H9 (cell line): ENCODE measurements at regions not wholly inside any gene's neighbourhood (a gene's known extent, or its start where the extent isn't known, plus 50 kb on each side); places are given as distances from the start of the nearest gene placed in this dataset.

Source experiments
- DNase-seq: peaks from one replicate; pipeline ENCODE4 v3.0.0-alpha.2; 2017
- H2AFZ ChIP-seq: one replicate; pipeline ENCODE4 v1.6.1; 2013; ENCODE audit warnings: mild to moderate bottlenecking, low read length, control low read depth, moderate library complexity
- H2AK5ac ChIP-seq: 2 replicates; pipeline ENCODE4 v1.6.1; 2013; ENCODE audit warnings: low read length, control low read depth, mixed read lengths; ENCODE audit not compliant: insufficient read length
- H2BK120ac ChIP-seq: one replicate; pipeline ENCODE4 v1.6.1; 2013; ENCODE audit warnings: low read depth, mild to moderate bottlenecking, low read length, control low read depth, inconsistent platforms; ENCODE audit not compliant: poor library complexity, severe bottlenecking
- H2BK12ac ChIP-seq: 2 replicates; pipeline ENCODE4 v1.6.1; 2013; ENCODE audit warnings: low read length, control low read depth, mixed read lengths, low read depth; ENCODE audit not compliant: insufficient read length
- H2BK15ac ChIP-seq: 2 replicates; pipeline ENCODE4 v1.6.1; 2013; ENCODE audit warnings: low read depth, low read length, control low read depth
- H2BK20ac ChIP-seq: one replicate; pipeline ENCODE4 v1.6.1; 2013; ENCODE audit warnings: low read depth, mild to moderate bottlenecking, low read length, control low read depth, inconsistent platforms; ENCODE audit not compliant: poor library complexity, severe bottlenecking
- H2BK5ac ChIP-seq: 2 replicates; pipeline ENCODE4 v1.6.1; 2013; ENCODE audit warnings: low read length, control low read depth, mixed read lengths; ENCODE audit not compliant: insufficient read length
- H3K14ac ChIP-seq: 2 replicates; pipeline ENCODE4 v1.6.1; 2013; ENCODE audit warnings: low read length, control low read depth; ENCODE audit not compliant: insufficient read depth
- H3K18ac ChIP-seq: 2 replicates; pipeline ENCODE4 v1.6.1; 2013; ENCODE audit warnings: low read depth, mild to moderate bottlenecking, mixed read lengths, low read length, control low read depth; ENCODE audit not compliant: insufficient read length
- H3K23ac ChIP-seq: 2 replicates; pipeline ENCODE4 v1.6.1; 2013; ENCODE audit warnings: low read length, control low read depth, mixed read lengths, low read depth; ENCODE audit not compliant: insufficient read length
- H3K23me2 ChIP-seq: 2 replicates; pipeline ENCODE4 v1.6.1; 2013; ENCODE audit warnings: low read depth, mild to moderate bottlenecking, mixed read lengths, low read length, control low read depth; ENCODE audit not compliant: insufficient read length, poor library complexity, severe bottlenecking
- H3K27ac ChIP-seq: 2 replicates; pipeline ENCODE4 v1.5.1; 2013; ENCODE audit warnings: low read length, control low read depth, mixed read lengths, low read depth; ENCODE audit not compliant: insufficient read length
- H3K27me3 ChIP-seq: 2 replicates; pipeline ENCODE4 v1.6.1; 2013; ENCODE audit warnings: low read length, control low read depth, inconsistent platforms; ENCODE audit not compliant: insufficient read depth
- H3K4ac ChIP-seq: 2 replicates; pipeline ENCODE4 v1.6.1; 2013; ENCODE audit warnings: low read depth, mild to moderate bottlenecking, control low read depth, inconsistent platforms, low read length, moderate library complexity
- H3K4me1 ChIP-seq: 2 replicates; pipeline ENCODE4 v1.6.1; 2013; ENCODE audit warnings: low read length, control low read depth, inconsistent platforms; ENCODE audit not compliant: insufficient read depth
- H3K4me2 ChIP-seq: 2 replicates; pipeline ENCODE4 v1.6.1; 2013; ENCODE audit warnings: low read length, control low read depth, mixed read lengths; ENCODE audit not compliant: insufficient read length, insufficient read depth
- H3K56ac ChIP-seq: 2 replicates; pipeline ENCODE4 v1.6.1; 2013; ENCODE audit warnings: low read depth, mild to moderate bottlenecking, mixed read lengths, low read length, control low read depth; ENCODE audit not compliant: insufficient read length
- H3K79me1 ChIP-seq: 2 replicates; pipeline ENCODE4 v1.6.1; 2013; ENCODE audit warnings: low read depth, mild to moderate bottlenecking, moderate library complexity, low read length, control low read depth, inconsistent platforms; ENCODE audit not compliant: insufficient read depth, poor library complexity, severe bottlenecking
- H3K79me2 ChIP-seq: 2 replicates; pipeline ENCODE4 v1.6.1; 2013; ENCODE audit warnings: low read length, control low read depth, inconsistent platforms; ENCODE audit not compliant: insufficient read depth
- H3K9ac ChIP-seq: 2 replicates; pipeline ENCODE4 v1.6.1; 2013; ENCODE audit warnings: low read length, control low read depth, mixed read lengths; ENCODE audit not compliant: insufficient read length; ENCODE audit errors: extremely low read depth
- H3K9me3 ChIP-seq: one replicate; pipeline ENCODE4 v1.6.1; 2013; ENCODE audit warnings: low read depth, low read length, inconsistent platforms; ENCODE audit not compliant: control insufficient read depth
- H3T11ph ChIP-seq: one replicate; pipeline ENCODE4 v1.6.1; 2013; ENCODE audit warnings: mild to moderate bottlenecking, low read length, control low read depth, inconsistent platforms
- H4K20me1 ChIP-seq: one replicate; pipeline ENCODE4 v1.6.1; 2013; ENCODE audit not compliant: control insufficient read depth, insufficient read length, insufficient read depth
- H4K5ac ChIP-seq: 2 replicates; pipeline ENCODE4 v1.6.1; 2013; ENCODE audit warnings: low read depth, mild to moderate bottlenecking, mixed read lengths, low read length, control low read depth; ENCODE audit not compliant: insufficient read length
- H4K8ac ChIP-seq: replicated peaks from 2 replicates; pipeline ENCODE4 v1.6.1; 2013; ENCODE audit warnings: low read length, control low read depth, mixed read lengths, low read depth; ENCODE audit not compliant: insufficient read length
- H4K91ac ChIP-seq: 2 replicates; pipeline ENCODE4 v1.6.1; 2013; ENCODE audit warnings: low read depth, mild to moderate bottlenecking, moderate library complexity, mixed read lengths, low read length, control low read depth; ENCODE audit not compliant: insufficient read length
- H3K27ac Mint-ChIP-seq, 3 experiments: 2 replicates in 2 of 3; 3 replicates in 1 of 3; pipeline ENCODE4 v1.8.0; 2020 to 2021; ENCODE audit warnings: mixed read lengths in 3 of 3, mild to moderate bottlenecking in 1 of 3, moderate library complexity in 1 of 3
- H3K27me3 Mint-ChIP-seq: 2 replicates; pipeline ENCODE4 v1.8.0; 2021; ENCODE audit warnings: low read depth, mild to moderate bottlenecking, moderate library complexity, mixed read lengths
- H3K36me3 Mint-ChIP-seq, 3 experiments: 2 replicates in 2 of 3; 3 replicates in 1 of 3; pipeline ENCODE4 v1.8.0; 2020 to 2021; ENCODE audit warnings: low read depth in 3 of 3, mixed read lengths in 3 of 3; ENCODE audit not compliant: insufficient read depth in 1 of 3
- H3K4me1 Mint-ChIP-seq, 2 experiments: 2 replicates each; pipeline ENCODE4 v1.8.0; 2020; ENCODE audit warnings: mixed read lengths in 2 of 2
- H3K4me3 Mint-ChIP-seq, 2 experiments: 2 replicates in 1 of 2; 3 replicates in 1 of 2; pipeline ENCODE4 v1.8.0; 2020 to 2021; ENCODE audit warnings: mild to moderate bottlenecking in 2 of 2, mixed read lengths in 2 of 2, moderate library complexity in 1 of 2
- H3K9me3 Mint-ChIP-seq, 2 experiments: 2 replicates in 1 of 2; 3 replicates in 1 of 2; pipeline ENCODE4 v1.8.0; 2020; ENCODE audit warnings: mild to moderate bottlenecking in 2 of 2, mixed read lengths in 2 of 2, moderate library complexity in 1 of 2
- WGBS: extraction: QIAGEN DNeasy Blood & Tissue Kit; methylation state at CpG from one replicate; pipeline ENCODE4 v1.1.7; 2013; ENCODE audit warnings: missing lambda C conversion rate, low lambda C conversion rate, mixed read lengths; ENCODE audit not compliant: insufficient read length; ENCODE audit errors: extremely low coverage; 5-methylcytosine and 5-hydroxymethylcytosine counted together
- TF ChIP-seq, protein P1 (sequence below): fragments of 200-600 bp; sonication (generic); conservative IDR thresholded peaks from 3 replicates; pipeline ENCODE4 v1.8.0; 2021; ENCODE audit warnings: antibody characterized with exemption, mild to moderate bottlenecking

GRCh38 chr9:107227774-107228173, 55.3 kb upstream of the RAD23B start:
- Histone ChIP-seq H2BK5ac (no peak overlapping the region), H2BK120ac (no peak overlapping the region), H3K18ac (no peak overlapping the region), H4K5ac (no peak overlapping the region), H3K4ac (no peak overlapping the region), H3K23ac (no peak overlapping the region), H3K9ac (no peak overlapping the region), H2BK20ac (no peak overlapping the region), H2AFZ (no peak overlapping the region), H3K23me2 (no peaks in the 10 kb centered on the region), H2AK5ac (no peak overlapping the region), H2BK15ac (no peak overlapping the region), H3K27me3 (no peaks in the 10 kb centered on the region), H3K14ac (no peak overlapping the region), H4K8ac (no peak overlapping the region), H3K79me1 (no peaks in the 10 kb centered on the region), H4K91ac (no peak overlapping the region), H3K9me3 (no peaks in the 10 kb centered on the region), H3K4me1 (peaks cover 9% of the 10 kb centered on the region), H3K79me2 (no peaks in the 10 kb centered on the region), H2BK12ac (no peak overlapping the region), H3K4me2 (no peak overlapping the region), H3T11ph (no peak overlapping the region), H3K27ac (no peak overlapping the region), H3K56ac (no peak overlapping the region), H4K20me1 (no peaks in the 10 kb centered on the region)
- H3K36me3 Mint-ChIP-seq = no peaks in the 10 kb centered on the region
- WGBS = no CpG with 5 or more reads among the region's 3 CpGs
- H3K27ac Mint-ChIP-seq = no peak overlapping the region; a peak in 1 of 7 replicates
- H3K27me3 Mint-ChIP-seq = no peaks in the 10 kb centered on the region; the same call in 1 of the 2 replicates
- H3K4me1 Mint-ChIP-seq = peaks cover 20 to 21% of the 10 kb centered on the region in 2 experiments
- no peak for DNase-seq
- no peak overlapping the region for H3K4me3 Mint-ChIP-seq
- H3K9me3 Mint-ChIP-seq = no peaks in the 10 kb centered on the region
- TF ChIP-seq, protein P1, sequence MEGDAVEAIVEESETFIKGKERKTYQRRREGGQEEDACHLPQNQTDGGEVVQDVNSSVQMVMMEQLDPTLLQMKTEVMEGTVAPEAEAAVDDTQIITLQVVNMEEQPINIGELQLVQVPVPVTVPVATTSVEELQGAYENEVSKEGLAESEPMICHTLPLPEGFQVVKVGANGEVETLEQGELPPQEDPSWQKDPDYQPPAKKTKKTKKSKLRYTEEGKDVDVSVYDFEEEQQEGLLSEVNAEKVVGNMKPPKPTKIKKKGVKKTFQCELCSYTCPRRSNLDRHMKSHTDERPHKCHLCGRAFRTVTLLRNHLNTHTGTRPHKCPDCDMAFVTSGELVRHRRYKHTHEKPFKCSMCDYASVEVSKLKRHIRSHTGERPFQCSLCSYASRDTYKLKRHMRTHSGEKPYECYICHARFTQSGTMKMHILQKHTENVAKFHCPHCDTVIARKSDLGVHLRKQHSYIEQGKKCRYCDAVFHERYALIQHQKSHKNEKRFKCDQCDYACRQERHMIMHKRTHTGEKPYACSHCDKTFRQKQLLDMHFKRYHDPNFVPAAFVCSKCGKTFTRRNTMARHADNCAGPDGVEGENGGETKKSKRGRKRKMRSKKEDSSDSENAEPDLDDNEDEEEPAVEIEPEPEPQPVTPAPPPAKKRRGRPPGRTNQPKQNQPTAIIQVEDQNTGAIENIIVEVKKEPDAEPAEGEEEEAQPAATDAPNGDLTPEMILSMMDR = no peak
